Effector memory CD8-positive, alpha-beta T cell (primary cell): ENCODE measurements at regions not wholly inside any gene's neighbourhood (a gene's known extent, or its start where the extent isn't known, plus 50 kb on each side); places are given as distances from the start of the nearest gene placed in this dataset.

Experiments
- ATAC-seq: fragments of 150-1000 bp; cut with Tn5 transposase; replicated peaks from 2 replicates; pipeline ENCODE4 v1.10.0; 2021; ENCODE audit warnings: mild to moderate bottlenecking, moderate library complexity
- DNase-seq, 3 experiments: peaks; one replicate each; pipeline ENCODE4 v3.0.0; 2021
- H3K27ac Mint-ChIP-seq, 2 donors: one replicate each; pipeline ENCODE4 v1.8.0; 2022; ENCODE audit warnings: mild to moderate bottlenecking in 2 of 2, mixed read lengths in 2 of 2, moderate library complexity in 2 of 2
- H3K27me3 Mint-ChIP-seq, 2 donors: one replicate each; pipeline ENCODE4 v1.8.0; 2022; ENCODE audit warnings: mixed read lengths in 2 of 2
- H3K36me3 Mint-ChIP-seq: one replicate; pipeline ENCODE4 v1.8.0; 2022; ENCODE audit warnings: mild to moderate bottlenecking, moderate library complexity, mixed read lengths; ENCODE audit not compliant: insufficient read depth
- H3K4me1 Mint-ChIP-seq, 2 donors: one replicate each; pipeline ENCODE4 v1.8.0; 2022; ENCODE audit warnings: low read depth in 2 of 2, mixed read lengths in 2 of 2
- H3K4me3 Mint-ChIP-seq, 2 donors: one replicate each; pipeline ENCODE4 v1.8.0; 2022; ENCODE audit warnings: mild to moderate bottlenecking in 2 of 2, mixed read lengths in 2 of 2, moderate library complexity in 2 of 2
- H3K9me3 Mint-ChIP-seq, 2 donors: one replicate each; pipeline ENCODE4 v1.8.0; 2022; ENCODE audit warnings: mixed read lengths in 2 of 2

GRCh38 chr13:38017320-38017719, 147.7 kb upstream of the TRPC4 start:
- ATAC-seq (no peak), DNase-seq (no peak)
- Mint-ChIP-seq H3K9me3 (peaks cover 11 to 23% of the 10 kb centered on the region in 2 donors), H3K27ac (no peak overlapping the region), H3K36me3 (no peaks in the 10 kb centered on the region), H3K4me1 (no peaks in the 10 kb centered on the region), H3K4me3 (no peak overlapping the region), H3K27me3 (no peaks in the 10 kb centered on the region)

GRCh38 chr13:38013676-38014075, 144.1 kb upstream of the TRPC4 start:
- DNase-seq = no peak
- no peak overlapping the region for H3K4me3 Mint-ChIP-seq
- peaks cover 0 to 9% of the 10 kb centered on the region in 2 donors for H3K9me3 Mint-ChIP-seq
- no peak for ATAC-seq
- no peaks in the 10 kb centered on the region for H3K36me3 Mint-ChIP-seq
- no peaks in the 10 kb centered on the region for H3K4me1 Mint-ChIP-seq
- H3K27ac Mint-ChIP-seq = no peak overlapping the region
- H3K27me3 Mint-ChIP-seq = no peaks in the 10 kb centered on the region

- ATAC-seq = no peak
- Mint-ChIP-seq H3K9me3 (peaks cover 0 to 4% of the 10 kb centered on the region in 2 donors), H3K36me3 (no peaks in the 10 kb centered on the region), H3K4me3 (no peak overlapping the region), H3K27ac (no peak overlapping the region), H3K27me3 (no peaks in the 10 kb centered on the region), H3K4me1 (no peaks in the 10 kb centered on the region)
- DNase-seq = no peak
These were observed 142.5 kb upstream of the TRPC4 start for GRCh38 chr13:38012096-38012495.

GRCh38 chr13:38008636-38009035, 139.1 kb upstream of the TRPC4 start:
- Mint-ChIP-seq H3K4me3 (no peak overlapping the region), H3K36me3 (no peaks in the 10 kb centered on the region), H3K27me3 (no peaks in the 10 kb centered on the region), H3K9me3 (peaks cover 3 to 8% of the 10 kb centered on the region in 2 donors), H3K4me1 (no peaks in the 10 kb centered on the region), H3K27ac (no peak overlapping the region)
- DNase-seq (no peak), ATAC-seq (no peak)

GRCh38 chr13:38002606-38003005, 133.0 kb upstream of the TRPC4 start:
- no peak overlapping the region for H3K4me3 Mint-ChIP-seq
- H3K9me3 Mint-ChIP-seq = peaks cover 2 to 8% of the 10 kb centered on the region in 2 donors
- no peaks in the 10 kb centered on the region for H3K36me3 Mint-ChIP-seq
- no peaks in the 10 kb centered on the region for H3K4me1 Mint-ChIP-seq
- no peaks in the 10 kb centered on the region for H3K27me3 Mint-ChIP-seq
- DNase-seq = no peak
- ATAC-seq = no peak
- no peak overlapping the region for H3K27ac Mint-ChIP-seq

- Mint-ChIP-seq H3K9me3 (peaks cover 0 to 2% of the 10 kb centered on the region in 2 donors), H3K27ac (no peak overlapping the region), H3K4me1 (no peaks in the 10 kb centered on the region), H3K4me3 (no peak overlapping the region), H3K27me3 (no peaks in the 10 kb centered on the region), H3K36me3 (no peaks in the 10 kb centered on the region)
- no peak for DNase-seq
- no peak for ATAC-seq
These were observed 128.1 kb upstream of the TRPC4 start for GRCh38 chr13:37997641-37998040.

GRCh38 chr13:37995092-37995491, 125.5 kb upstream of the TRPC4 start:
- H3K9me3 Mint-ChIP-seq = peaks cover 5 to 8% of the 10 kb centered on the region in 2 donors
- DNase-seq = no peak
- H3K27me3 Mint-ChIP-seq = no peaks in the 10 kb centered on the region
- no peak for ATAC-seq
- H3K27ac Mint-ChIP-seq = no peak overlapping the region
- no peaks in the 10 kb centered on the region for H3K4me1 Mint-ChIP-seq
- H3K4me3 Mint-ChIP-seq = no peak overlapping the region
- no peaks in the 10 kb centered on the region for H3K36me3 Mint-ChIP-seq

GRCh38 chr13:37986811-37987210, 117.2 kb upstream of the TRPC4 start:
- Mint-ChIP-seq H3K27me3 (no peaks in the 10 kb centered on the region), H3K9me3 (peaks cover 4 to 8% of the 10 kb centered on the region in 2 donors), H3K4me3 (no peak overlapping the region), H3K4me1 (no peaks in the 10 kb centered on the region), H3K36me3 (no peaks in the 10 kb centered on the region), H3K27ac (no peak overlapping the region)
- ATAC-seq (no peak), DNase-seq (no peak)

- H3K36me3 Mint-ChIP-seq = no peaks in the 10 kb centered on the region
- no peak overlapping the region for H3K4me3 Mint-ChIP-seq
- no peak overlapping the region for H3K27ac Mint-ChIP-seq
- H3K4me1 Mint-ChIP-seq = no peaks in the 10 kb centered on the region
- DNase-seq (no peak), ATAC-seq (no peak)
- H3K9me3 Mint-ChIP-seq = peaks cover 0 to 1% of the 10 kb centered on the region in 2 donors
- no peaks in the 10 kb centered on the region for H3K27me3 Mint-ChIP-seq
These were observed 115.7 kb upstream of the TRPC4 start for GRCh38 chr13:37985281-37985680.

GRCh38 chr13:37984357-37984756, 114.8 kb upstream of the TRPC4 start:
- no peaks in the 10 kb centered on the region for H3K27me3 Mint-ChIP-seq
- no peaks in the 10 kb centered on the region for H3K36me3 Mint-ChIP-seq
- no peak overlapping the region for H3K27ac Mint-ChIP-seq
- H3K4me1 Mint-ChIP-seq = no peaks in the 10 kb centered on the region
- no peak for ATAC-seq
- DNase-seq = no peak
- H3K4me3 Mint-ChIP-seq = no peak overlapping the region
- peaks cover 0 to 1% of the 10 kb centered on the region in 2 donors for H3K9me3 Mint-ChIP-seq

- H3K4me3 Mint-ChIP-seq = no peak overlapping the region
- ATAC-seq = no peak
- H3K4me1 Mint-ChIP-seq = no peaks in the 10 kb centered on the region
- no peak overlapping the region for H3K27ac Mint-ChIP-seq
- DNase-seq = no peak
- peaks cover 4 to 7% of the 10 kb centered on the region in 2 donors for H3K9me3 Mint-ChIP-seq
- no peaks in the 10 kb centered on the region for H3K36me3 Mint-ChIP-seq
- H3K27me3 Mint-ChIP-seq = no peaks in the 10 kb centered on the region
These were observed 112.4 kb upstream of the TRPC4 start for GRCh38 chr13:37981932-37982331.

- DNase-seq = no peak
- Mint-ChIP-seq H3K4me1 (no peaks in the 10 kb centered on the region), H3K9me3 (peaks cover 3 to 8% of the 10 kb centered on the region in 2 donors), H3K27ac (no peak overlapping the region), H3K36me3 (no peaks in the 10 kb centered on the region), H3K27me3 (no peaks in the 10 kb centered on the region), H3K4me3 (no peak overlapping the region)
- no peak for ATAC-seq
These were observed 109.1 kb upstream of the TRPC4 start for GRCh38 chr13:37978680-37979079.

GRCh38 chr13:37968555-37968954, 99.0 kb upstream of the TRPC4 start:
- Mint-ChIP-seq H3K9me3 (peaks cover 9 to 10% of the 10 kb centered on the region in 2 donors), H3K36me3 (no peaks in the 10 kb centered on the region), H3K27me3 (no peaks in the 10 kb centered on the region), H3K4me1 (no peaks in the 10 kb centered on the region), H3K4me3 (no peak overlapping the region), H3K27ac (no peak overlapping the region)
- DNase-seq (no peak), ATAC-seq (no peak)

- ATAC-seq (no peak), DNase-seq (no peak)
- peaks cover 0 to 5% of the 10 kb centered on the region in 2 donors for H3K9me3 Mint-ChIP-seq
- no peak overlapping the region for H3K4me3 Mint-ChIP-seq
- no peaks in the 10 kb centered on the region for H3K36me3 Mint-ChIP-seq
- H3K27me3 Mint-ChIP-seq = no peaks in the 10 kb centered on the region
- H3K27ac Mint-ChIP-seq = no peak overlapping the region
- H3K4me1 Mint-ChIP-seq = no peaks in the 10 kb centered on the region
These were observed 96.7 kb upstream of the TRPC4 start for GRCh38 chr13:37966266-37966665.

- peaks cover 0 to 8% of the 10 kb centered on the region in 2 donors for H3K9me3 Mint-ChIP-seq
- H3K27ac Mint-ChIP-seq = no peak overlapping the region
- ATAC-seq (no peak), DNase-seq (no peak)
- H3K27me3 Mint-ChIP-seq = no peaks in the 10 kb centered on the region
- no peaks in the 10 kb centered on the region for H3K36me3 Mint-ChIP-seq
- no peak overlapping the region for H3K4me3 Mint-ChIP-seq
- H3K4me1 Mint-ChIP-seq = no peaks in the 10 kb centered on the region
These were observed 90.9 kb upstream of the TRPC4 start for GRCh38 chr13:37960427-37960826.
